ENCODE measurements at regions not wholly inside any gene's neighbourhood (a gene's known extent, or its start where the extent isn't known, plus 50 kb on each side); places are given as distances from the start of the nearest gene placed in this dataset.

DNA sequence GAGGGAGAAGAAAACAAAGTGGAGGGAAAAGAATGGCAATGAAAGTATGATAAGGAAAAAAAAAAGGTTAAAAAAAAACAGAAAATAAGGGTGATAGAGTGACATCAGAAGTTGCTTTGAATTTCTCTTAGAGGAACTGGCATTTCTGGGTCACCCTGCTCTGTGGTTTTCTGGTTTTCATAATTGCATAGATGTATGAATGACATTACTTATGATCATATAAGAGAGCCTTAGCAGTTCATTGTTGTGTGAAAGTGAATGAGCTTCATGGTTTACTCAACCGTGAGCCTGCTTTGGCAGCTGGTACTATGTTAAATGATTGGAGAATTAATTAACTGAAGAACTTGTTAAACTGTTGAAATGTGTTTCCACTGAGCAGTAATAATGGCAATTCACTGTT, 336.4 kb upstream of the FBXO33 start:
- TF ChIP-seq, protein P1, sequence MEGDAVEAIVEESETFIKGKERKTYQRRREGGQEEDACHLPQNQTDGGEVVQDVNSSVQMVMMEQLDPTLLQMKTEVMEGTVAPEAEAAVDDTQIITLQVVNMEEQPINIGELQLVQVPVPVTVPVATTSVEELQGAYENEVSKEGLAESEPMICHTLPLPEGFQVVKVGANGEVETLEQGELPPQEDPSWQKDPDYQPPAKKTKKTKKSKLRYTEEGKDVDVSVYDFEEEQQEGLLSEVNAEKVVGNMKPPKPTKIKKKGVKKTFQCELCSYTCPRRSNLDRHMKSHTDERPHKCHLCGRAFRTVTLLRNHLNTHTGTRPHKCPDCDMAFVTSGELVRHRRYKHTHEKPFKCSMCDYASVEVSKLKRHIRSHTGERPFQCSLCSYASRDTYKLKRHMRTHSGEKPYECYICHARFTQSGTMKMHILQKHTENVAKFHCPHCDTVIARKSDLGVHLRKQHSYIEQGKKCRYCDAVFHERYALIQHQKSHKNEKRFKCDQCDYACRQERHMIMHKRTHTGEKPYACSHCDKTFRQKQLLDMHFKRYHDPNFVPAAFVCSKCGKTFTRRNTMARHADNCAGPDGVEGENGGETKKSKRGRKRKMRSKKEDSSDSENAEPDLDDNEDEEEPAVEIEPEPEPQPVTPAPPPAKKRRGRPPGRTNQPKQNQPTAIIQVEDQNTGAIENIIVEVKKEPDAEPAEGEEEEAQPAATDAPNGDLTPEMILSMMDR (IDR thresholded peaks at IDR 0.05 in 8 of 11, conservative IDR thresholded peaks at IDR 0.05 in 3 of 11) = no peak
- no peak for TF ChIP-seq POLR2A (IDR thresholded peaks at IDR 0.05)
